Renal pelvis (tissue), 1 donor: ENCODE measurements at regions not wholly inside any gene's neighbourhood (a gene's known extent, or its start where the extent isn't known, plus 50 kb on each side); places are given as distances from the start of the nearest gene placed in this dataset.
"Not testable (repeated sequence)": the region's sequence is repeated elsewhere in the genome, so short reads cannot be mapped to it uniquely, and the experiment has no call there.

Source experiments
- DNase-seq: peaks from one replicate; pipeline ENCODE4 v3.0.0-alpha.2; 2013

DNA sequence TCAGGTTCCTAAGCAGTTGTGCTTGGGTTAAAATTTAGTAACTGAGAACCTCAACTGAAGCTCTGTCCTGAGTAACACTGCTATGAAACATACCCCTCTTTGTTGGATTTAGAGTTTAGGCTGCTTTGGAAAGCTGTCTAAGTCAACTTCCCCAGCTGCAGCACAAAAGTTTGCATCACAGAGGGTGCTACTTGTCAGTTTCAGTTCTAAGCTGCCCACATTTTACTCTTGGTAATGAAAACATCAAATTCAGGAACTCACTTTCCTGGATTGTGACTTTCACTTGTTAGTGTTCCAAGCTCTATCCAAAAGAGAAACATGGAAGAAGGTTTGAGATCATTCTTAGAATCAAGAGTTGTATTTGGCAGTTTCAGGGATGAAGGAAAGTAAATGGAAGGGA lies 191.7 kb upstream of the NFIA start:
- no peak for DNase-seq

DNA sequence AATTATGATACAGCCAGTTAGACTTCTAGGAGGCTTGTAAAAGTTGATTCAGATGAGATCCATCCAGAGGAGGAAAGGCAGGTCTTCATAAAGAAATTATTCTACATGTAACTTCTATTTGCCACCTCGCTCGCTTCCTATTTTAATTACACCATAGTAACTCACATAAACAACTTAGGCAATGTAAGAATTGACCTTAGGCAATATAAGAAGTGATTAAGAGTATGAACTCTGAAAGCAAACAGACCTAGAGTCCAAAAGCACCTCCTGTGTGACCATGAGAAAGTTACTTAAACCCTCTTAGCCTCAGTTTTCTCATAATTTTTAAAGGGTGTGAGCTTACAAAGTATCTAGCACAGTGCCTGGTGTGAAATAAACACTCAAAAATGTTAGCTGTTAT lies 192.7 kb upstream of the NFIA start:
- no peak for DNase-seq

DNA sequence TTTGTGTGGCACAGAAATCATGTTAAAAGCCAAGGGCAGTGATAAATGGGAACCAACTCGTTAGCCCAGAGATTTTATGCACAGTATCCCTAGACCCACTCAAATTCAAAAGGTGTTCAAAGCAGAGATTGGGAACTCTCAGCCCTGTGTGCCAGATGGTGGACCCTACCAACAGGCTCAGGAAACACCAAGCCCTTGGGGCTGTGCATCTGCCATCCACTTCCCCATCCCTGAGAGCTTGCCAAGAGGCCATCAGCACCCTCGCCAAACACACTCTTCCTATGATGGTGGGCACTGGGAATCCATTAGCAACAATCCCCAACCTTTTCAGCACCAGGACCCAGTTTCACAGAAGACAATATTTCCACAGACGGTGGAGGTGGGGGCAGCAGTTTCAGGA lies 194.2 kb upstream of the NFIA start:
- DNase-seq: no peak

DNA sequence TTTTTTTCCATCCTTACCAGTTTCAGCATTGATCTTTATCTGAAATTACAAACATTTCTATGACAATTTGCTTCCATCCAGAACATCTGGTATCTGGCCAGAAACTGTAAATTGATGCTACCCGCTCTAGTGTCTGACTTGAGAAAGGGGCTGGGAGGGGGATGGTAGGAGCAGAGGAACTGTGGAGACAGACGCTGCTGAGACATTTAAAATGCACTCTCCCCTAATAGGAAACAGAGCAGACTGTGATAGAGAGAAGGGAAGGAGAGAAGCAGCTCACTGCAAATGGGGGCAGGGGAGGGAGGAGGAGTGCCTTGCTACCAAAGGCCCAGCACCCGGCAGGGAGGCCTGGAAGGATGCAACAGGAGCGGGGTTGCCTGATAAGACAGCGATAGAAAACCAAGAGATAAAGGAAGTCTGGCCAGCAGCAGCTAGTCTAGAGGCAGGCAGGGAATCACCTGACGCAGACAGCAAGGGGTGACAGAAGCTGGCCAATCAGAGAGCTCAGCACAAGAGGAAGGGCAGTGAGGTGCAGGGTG lies 195.5 kb upstream of the NFIA start:
- DNase-seq: peak; percentile 15

DNA sequence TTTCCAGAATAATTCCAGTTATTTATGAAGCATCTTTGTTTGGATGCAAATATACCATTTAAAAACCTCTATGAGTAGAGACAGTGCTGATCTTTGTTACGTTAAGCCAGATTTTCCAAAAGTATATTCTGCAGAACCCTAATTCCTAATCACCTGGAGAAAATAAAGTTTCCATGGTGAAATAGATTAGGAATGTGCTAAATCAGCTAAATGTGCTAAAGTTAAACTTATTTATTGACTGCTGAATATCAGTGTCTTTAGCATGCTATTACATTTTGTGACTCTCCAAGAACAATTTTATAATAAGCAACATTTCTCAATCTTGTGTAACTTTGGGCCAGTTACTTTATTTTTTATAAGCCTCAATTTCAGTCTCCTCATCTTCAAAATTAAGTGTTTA lies 196.3 kb upstream of the NFIA start:
- DNase-seq: no peak

DNA sequence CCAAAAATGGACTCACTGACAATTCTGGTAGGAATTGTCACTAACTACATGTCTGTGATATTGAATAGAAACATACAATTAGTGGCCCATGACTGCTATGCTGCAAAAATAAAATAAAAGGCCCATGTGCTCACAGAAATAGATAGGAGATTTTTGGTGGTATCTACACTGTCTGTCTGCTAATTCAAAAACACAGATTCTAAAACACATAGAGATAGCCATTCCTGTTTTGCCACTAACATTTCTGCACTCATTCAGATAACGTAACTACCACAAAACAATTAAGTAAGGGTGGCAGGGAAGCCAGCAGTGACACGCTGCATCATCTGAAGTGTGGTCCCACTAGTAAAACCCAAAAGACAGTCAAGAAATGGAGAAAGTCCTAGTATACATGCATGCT lies 202.2 kb upstream of the NFIA start:
- no peak for DNase-seq

DNA sequence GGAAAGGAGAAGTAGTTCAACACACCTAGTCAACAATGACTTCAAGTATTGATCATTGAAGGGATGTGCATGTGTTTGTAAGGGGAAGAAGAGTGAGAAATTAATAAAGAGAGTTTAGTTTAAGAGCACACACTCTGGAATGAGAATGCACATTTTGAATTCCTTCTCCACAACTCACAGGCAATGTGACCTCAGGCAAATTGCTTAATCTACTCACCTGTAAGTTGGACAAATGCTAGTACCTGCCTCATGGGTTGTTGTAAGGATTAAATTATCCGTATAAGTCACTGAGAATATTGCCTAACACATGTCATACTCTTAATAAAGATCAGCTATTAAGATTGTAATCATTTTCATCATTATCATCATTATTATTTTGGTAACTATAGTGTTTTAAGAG lies 204.0 kb upstream of the NFIA start:
- DNase-seq: no peak

DNA sequence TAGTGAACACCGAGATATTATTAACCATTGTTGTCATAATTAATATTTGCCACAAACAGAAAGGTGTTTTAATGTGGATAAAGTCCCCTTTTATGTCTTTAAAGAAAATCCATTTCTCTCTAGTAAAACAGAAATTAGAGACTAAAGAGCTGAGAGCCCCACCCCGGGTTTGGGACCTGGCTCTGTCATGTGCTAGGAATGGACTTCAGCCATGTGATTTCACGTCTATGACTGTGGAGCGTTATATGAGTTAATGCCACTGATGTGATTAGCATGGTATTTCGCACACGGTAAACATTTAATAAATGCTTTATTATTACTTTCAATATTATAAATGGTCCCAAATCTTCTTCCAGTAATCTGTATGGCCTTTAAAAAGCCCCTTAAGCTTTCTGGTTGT lies 205.0 kb upstream of the NFIA start:
- DNase-seq: no peak

DNA sequence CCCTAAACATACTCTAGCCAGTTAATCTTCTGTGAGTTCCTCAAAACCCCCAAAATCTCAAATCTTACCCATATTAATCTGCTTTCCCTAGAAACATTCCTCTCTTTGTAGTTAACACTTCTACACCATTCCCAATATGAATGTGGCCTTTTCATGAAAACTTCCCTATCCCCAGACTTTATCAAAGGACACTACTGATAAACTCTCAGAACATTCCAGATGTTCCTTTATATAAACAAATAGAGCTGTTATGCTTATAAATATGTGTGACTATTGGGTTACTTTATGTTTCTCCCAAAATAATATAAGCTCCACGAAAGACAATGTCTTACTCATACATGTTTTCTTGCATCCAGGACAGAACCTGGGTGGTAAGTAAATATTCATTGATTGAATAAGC lies 205.4 kb upstream of the NFIA start:
- DNase-seq: no peak

DNA sequence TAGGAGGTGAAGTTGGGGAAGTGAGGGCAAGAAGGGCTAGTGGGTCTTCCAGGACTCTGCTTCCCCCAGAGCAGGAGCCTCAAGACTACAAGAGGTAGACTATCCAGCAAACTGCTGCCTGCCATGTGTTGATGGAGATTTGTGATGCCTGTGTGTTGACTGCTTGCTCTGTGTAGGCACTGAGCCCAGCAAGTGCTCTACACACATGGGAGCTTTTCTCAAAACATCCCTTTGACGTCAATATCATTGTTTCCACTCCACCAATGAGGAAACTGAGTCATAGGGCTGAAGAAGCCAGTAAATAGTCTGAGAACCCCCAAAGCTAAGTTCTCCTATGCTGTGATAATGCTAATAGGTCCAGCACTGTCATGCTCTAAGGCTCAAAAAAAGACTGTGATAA lies 207.2 kb upstream of the NFIA start:
- DNase-seq: no peak

DNA sequence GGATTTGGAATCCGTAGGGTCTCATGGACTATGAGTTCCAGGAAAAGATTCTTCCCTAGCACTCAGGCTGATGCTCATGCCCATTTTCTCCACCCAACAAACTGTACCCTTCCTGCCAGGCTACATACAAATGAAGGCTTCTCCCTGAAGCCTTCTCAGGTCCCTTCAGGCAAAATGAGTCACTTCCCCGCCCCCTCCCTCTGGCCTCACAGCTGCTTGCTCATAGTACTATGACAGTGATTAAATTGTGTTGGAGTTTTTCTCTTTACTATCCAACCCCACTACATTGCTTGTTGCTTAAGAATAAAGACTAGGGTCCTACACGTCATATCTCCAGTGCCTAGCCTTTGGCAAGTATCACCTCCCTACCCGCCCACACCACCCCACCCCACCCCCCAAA lies 207.6 kb upstream of the NFIA start:
- DNase-seq: no peak

DNA sequence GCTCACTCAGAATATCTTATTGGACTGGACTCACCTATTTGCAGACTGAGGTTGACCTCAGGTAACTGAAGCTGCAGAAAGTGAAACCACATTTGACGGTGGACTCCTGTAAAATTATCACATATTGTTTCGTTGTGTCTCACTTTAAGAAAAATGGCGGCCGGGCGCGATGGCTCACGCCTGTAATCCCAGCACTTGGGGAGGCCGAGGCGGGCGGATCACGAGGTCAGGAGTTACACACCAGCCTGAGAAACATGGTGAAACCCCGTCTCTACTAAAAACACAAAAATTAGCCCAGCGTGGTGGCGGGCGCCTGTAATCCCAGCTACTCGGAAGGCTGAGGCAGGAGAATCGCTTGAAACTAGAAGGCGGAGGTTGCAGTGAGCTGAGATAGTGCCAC lies 209.0 kb upstream of the NFIA start:
- DNase-seq: not testable (repeated sequence)

DNA sequence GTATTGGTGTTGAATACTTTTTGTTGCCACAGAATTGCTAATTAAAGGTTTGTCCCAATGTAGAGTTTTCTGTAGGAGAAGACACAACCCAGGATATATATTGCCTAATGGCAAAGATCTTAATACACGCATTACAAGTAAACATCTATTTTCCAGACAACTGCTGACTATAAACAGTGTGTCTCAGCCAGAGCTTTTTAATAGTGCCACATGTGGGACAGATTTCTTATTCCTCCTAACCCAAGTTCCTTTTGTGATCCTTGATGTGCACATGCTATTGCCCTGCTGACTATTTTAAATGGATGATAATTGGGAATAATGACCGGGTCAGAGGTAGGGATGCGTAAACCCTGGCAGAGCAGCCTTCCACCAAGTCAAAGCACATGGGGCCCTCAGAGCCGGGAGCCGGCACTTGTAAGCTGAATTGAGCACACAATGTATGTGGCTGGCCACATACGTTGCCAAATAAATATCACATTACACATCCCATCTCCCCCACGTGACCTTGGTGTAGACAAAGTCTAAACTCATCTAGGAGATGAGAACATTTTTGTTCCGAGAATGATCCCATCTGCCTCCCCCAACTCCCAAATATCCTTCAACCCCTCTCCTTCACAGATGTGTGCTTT lies 209.8 kb upstream of the NFIA start:
- no peak for DNase-seq

DNA sequence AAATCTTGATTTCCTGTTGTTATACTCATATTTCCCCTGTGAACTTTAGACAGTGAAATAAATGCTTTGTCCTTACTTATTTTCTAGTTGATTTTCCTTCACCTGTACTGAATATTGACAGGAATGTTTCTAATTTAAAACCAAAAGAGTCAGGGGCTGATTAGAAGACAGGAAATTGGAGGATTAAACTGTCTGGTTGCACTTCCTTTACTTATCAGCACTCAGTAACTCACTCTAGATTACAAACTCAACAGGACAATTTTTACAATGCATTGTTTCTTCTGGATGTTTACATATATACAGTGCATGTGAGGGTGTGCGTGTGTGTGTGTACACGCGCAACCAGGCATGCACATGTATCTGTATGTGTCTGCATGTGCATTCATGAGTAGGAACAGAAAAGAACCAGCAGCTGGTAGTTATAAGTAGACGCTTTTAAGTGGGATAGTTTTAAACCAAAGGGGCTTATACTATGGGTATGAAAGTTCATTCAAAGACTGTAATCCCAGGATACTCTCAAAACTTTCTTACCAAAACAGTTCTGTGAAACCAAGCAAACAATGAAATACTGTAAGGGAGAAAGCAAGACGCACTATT lies 212.0 kb upstream of the NFIA start:
- DNase-seq: no peak

DNA sequence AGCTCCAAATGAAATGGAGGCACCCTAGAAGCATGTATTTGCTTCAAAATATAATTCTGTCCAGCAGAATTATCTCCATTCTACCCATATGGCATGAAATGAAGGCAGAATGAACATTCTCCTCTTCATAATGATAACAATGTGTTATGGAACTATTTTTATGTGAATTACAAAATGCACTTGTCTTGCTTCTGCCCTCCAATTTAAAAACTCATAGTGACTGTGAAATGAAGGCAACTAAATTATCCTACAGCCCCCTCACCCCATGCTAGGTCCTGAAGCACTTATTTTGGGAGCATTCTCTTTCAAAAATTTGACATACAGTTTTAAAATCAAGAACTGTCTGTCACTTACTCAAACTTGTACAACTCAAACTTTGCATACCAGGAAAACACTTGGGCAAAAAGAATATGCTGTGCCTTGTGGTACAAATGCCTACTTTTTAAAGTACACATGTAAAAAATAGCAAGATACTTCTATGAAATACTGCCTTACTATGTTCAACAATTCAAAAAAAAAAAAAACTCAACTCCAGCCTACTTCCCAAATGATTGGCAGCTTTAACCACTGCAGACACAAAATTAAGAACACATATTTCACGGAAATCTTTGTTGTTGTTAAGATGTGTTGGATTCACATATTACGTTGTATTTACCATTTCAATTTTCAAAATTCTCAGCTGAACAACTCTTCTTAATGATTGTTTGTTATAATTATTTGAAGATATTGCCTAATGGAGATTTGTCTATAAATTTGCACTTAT lies 213.3 kb upstream of the NFIA start:
- DNase-seq: no peak

DNA sequence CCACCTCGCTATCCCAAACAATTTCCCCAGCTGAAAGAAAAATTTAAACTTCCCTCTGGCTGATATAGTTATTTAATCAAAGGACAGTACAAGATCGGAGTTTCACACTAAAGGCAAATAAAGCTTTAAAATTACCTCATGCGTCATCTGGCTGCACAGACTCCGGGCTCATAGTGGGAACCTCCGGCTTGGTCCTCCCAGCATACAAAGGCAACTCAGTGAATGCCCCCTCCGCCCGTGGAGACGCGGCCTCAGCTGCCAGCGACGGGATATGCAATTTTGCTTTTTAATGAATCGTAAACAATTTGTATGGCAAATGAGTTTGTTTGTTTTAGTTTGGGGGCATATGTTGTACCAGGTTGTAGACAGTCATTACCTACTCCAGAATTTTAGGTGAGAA lies 214.6 kb upstream of the NFIA start:
- no peak for DNase-seq

DNA sequence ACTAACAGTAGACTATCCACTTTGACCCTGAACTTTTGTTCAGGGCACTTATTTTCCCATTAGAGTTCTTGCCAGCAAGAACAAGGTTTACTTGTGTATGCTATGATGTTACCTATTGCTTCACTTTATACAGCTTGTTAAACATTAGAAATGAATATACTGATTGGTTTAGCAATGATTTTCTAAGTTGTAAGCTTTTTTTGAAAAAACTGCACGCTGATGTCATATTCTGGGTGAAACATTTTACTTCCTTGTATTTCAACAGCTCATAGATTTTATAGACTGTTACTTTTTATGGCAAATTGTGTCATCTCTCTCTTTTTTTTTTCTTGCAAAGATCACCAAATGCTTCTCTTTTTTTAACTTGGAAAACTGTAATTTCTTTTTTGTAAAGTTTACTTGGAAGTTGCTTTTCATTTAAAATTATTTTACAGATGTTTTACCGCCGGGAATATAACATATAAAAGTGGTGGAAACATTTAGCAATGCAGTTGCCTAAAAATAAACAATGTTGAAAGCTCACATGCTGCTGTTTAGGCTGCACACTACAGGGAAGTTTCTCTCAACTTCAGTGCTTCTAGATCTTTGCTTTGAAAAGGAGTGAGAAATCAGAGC lies 215.3 kb upstream of the NFIA start:
- peak; percentile 27 for DNase-seq

DNA sequence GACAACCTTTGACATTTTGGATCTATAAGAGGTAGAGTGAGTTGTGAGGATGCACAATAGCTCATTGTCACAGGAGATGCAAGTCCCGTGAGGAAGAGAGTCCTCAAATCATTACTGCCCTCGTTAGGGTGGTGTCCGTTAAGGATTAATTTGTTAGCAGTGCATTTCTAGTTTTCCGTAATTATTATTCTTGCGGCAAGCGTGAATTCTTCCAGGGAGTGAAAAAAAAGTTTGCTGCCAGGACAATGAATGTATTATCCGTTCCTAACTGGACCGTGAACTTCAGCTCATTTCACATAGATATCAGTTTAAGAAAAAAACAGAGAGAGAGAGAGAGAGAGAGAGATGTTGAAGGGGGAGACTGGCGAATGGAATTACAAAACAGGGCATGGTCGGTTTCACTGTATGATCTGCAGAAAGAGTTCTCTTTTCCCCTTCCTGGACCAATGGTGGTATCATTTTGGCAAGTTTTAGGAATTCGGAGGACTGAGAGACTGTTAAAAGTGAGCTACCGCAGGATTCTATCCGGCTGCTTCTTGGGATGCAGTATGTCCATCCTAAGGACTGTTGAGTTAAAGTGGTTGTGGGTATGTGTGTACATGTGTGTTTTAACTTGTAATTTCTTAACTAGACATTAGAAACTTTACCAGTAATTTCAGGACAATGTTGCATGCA lies 216.0 kb upstream of the NFIA start:
- DNase-seq: no peak

DNA sequence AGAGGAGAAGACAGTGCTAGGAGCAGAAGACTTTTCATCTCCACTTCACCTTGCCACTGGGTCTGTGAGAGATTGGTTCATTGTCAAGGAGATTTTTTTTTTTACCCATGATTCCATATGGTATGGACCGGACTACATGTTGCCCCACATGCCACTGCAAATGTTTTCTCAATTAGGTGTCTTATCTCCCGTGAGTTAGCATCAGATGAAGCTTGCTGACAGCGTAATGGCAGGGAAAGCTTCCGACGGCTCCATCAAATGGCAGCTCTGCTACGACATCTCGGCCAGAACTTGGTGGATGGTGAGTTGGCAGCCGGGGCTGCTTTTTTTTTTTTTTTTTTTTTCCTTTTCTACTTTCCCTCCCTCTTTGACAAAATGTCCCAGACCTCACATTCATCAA lies 217.2 kb upstream of the NFIA start:
- no peak for DNase-seq

DNA sequence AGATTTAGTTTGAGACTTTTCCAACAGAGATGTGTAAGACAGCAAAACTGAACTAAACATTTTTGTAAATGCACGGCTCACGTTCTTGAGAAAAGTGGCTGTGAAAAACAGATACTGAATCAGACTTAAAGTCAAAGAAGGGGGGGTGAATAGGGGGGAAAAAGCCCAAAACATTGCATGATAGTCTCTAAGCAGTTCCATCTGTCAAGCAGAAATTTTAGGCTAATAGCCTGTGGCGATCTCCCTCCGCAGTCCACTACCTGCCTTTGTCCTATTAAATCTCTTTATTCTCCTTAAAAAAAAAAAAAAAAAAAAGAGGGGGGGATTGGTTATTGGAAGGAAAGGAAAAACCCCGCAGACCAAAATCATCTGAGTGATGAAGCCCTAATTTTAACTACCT lies 217.6 kb upstream of the NFIA start:
- no peak for DNase-seq

DNA sequence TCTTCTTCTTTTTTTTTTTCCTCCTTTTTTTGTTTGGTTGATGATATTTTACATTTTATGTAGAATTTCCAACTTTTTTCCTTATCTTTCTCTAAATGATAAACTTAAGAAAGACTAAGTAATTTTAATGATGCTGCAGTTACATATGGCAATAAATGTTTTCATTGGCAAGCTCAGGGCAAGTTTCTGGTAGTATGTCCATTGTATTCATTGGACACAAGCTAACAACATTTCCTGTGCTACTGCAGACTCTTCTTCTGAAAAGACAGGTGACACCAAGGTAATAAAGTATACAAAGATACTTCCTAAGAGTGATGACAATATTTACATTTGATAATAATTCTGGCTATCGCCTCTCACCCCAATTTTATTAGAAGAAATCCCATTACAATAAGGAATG lies 219.2 kb upstream of the NFIA start:
- no peak for DNase-seq

DNA sequence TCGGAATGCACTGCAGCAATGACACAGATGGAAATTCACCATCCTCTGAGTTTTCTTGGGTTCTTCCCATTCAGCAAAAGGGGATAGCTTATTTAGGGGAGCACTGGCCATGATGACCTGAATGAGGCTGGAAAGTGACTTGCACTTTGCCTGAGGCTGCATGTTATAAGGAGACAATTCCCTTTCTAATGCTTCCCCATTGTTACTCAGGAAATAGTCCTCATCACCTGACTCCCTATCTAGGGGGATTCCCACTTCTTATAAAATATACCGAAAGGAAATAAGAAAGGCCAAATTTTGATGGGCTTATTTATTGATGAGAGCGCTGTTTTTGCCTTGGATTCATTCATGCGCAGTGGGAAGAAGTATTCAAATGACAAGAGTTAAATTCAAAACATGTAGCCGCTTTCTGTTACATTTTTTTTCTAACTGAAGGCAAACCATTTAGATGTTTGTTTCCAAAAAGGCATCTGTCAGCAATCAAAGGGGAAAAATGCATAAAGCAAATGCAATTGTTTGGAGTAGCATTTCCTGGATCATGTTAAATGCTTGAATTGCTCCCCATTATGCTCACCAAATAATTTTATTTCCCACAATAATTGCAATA lies 220.3 kb upstream of the NFIA start:
- DNase-seq: no peak
